ACC112 (cell line): ENCODE measurements at regions not wholly inside any gene's neighbourhood (a gene's known extent, or its start where the extent isn't known, plus 50 kb on each side); places are given as distances from the start of the nearest gene placed in this dataset.

Experiments used
- H2AFZ ChIP-seq: fragments of 200-600 bp; sonication (generic); one replicate; pipeline ENCODE4 v1.6.0; 2017; ENCODE audit warnings: antibody characterized with exemption, low read length; ENCODE audit not compliant: unreplicated experiment
- H3K27ac ChIP-seq: fragments of 200-600 bp; sonication (generic); 2 replicates; pipeline ENCODE4 v1.5.1; 2014; ENCODE audit warnings: low read depth, mild to moderate bottlenecking, antibody characterized with exemption, low read length, moderate library complexity
- H3K27me3 ChIP-seq: fragments of 200-600 bp; sonication (generic); 2 replicates; pipeline ENCODE4 v1.6.1; 2014; ENCODE audit warnings: mild to moderate bottlenecking, antibody characterized with exemption, low read length, moderate library complexity, mixed read lengths; ENCODE audit not compliant: insufficient read depth
- H3K36me3 ChIP-seq: fragments of 200-600 bp; sonication (generic); 2 replicates; pipeline ENCODE4 v1.6.1; 2016; ENCODE audit warnings: mild to moderate bottlenecking, antibody characterized with exemption, low read length, moderate library complexity, mixed read lengths; ENCODE audit not compliant: insufficient read depth
- H3K4me1 ChIP-seq: fragments of 200-600 bp; sonication (generic); one replicate; pipeline ENCODE4 v1.6.1; 2016; ENCODE audit warnings: low read length, mixed read lengths; ENCODE audit not compliant: insufficient read depth, unreplicated experiment, control insufficient read depth
- H3K4me3 ChIP-seq: fragments of 200-600 bp; sonication (generic); 2 replicates; pipeline ENCODE4 v1.5.1; 2014; ENCODE audit warnings: mild to moderate bottlenecking, low read depth, low read length
- H3K79me2 ChIP-seq: fragments of 200-600 bp; sonication (generic); one replicate; pipeline ENCODE4 v1.6.0; 2016; ENCODE audit warnings: low read length; ENCODE audit not compliant: control insufficient read depth, unreplicated experiment, insufficient read depth

GRCh38 chr15:25177955-25178801 lies 223.4 kb downstream of the SNRPN start:
- H3K36me3 ChIP-seq = no peaks in the 10 kb centered on the region
- H3K4me3 ChIP-seq = no peak overlapping the region
- no peaks in the 10 kb centered on the region for H3K27me3 ChIP-seq
- H3K79me2 ChIP-seq = no peaks in the 10 kb centered on the region
- H2AFZ ChIP-seq = no peak overlapping the region
- no peak overlapping the region for H3K27ac ChIP-seq
- no peaks in the 10 kb centered on the region for H3K4me1 ChIP-seq

- Histone ChIP-seq H3K27me3 (no peaks in the 10 kb centered on the region), H2AFZ (no peak overlapping the region), H3K4me3 (no peak overlapping the region), H3K36me3 (no peaks in the 10 kb centered on the region), H3K27ac (no peak overlapping the region), H3K4me1 (no peaks in the 10 kb centered on the region), H3K79me2 (no peaks in the 10 kb centered on the region)
These were observed 224.3 kb downstream of the SNRPN start for GRCh38 chr15:25178835-25179672.

- H3K4me3 ChIP-seq = no peak overlapping the region
- H3K27ac ChIP-seq = no peak overlapping the region
- no peaks in the 10 kb centered on the region for H3K79me2 ChIP-seq
- H3K4me1 ChIP-seq = no peaks in the 10 kb centered on the region
- no peaks in the 10 kb centered on the region for H3K27me3 ChIP-seq
- H2AFZ ChIP-seq = no peak overlapping the region
- no peaks in the 10 kb centered on the region for H3K36me3 ChIP-seq
These were observed 225.1 kb downstream of the SNRPN start for GRCh38 chr15:25179673-25180511.

GRCh38 chr15:25180606-25181292 lies 226.0 kb downstream of the SNRPN start:
- Histone ChIP-seq H3K4me1 (no peaks in the 10 kb centered on the region), H3K4me3 (no peak overlapping the region), H2AFZ (no peak overlapping the region), H3K27ac (no peak overlapping the region), H3K36me3 (no peaks in the 10 kb centered on the region), H3K27me3 (no peaks in the 10 kb centered on the region), H3K79me2 (no peaks in the 10 kb centered on the region)

- H3K27me3 ChIP-seq = no peaks in the 10 kb centered on the region
- H3K4me3 ChIP-seq = no peak overlapping the region
- no peaks in the 10 kb centered on the region for H3K36me3 ChIP-seq
- no peaks in the 10 kb centered on the region for H3K79me2 ChIP-seq
- no peaks in the 10 kb centered on the region for H3K4me1 ChIP-seq
- H3K27ac ChIP-seq = no peak overlapping the region
- no peak overlapping the region for H2AFZ ChIP-seq
These were observed 226.7 kb downstream of the SNRPN start for GRCh38 chr15:25181293-25182097.

- no peaks in the 10 kb centered on the region for H3K36me3 ChIP-seq
- no peak overlapping the region for H3K4me3 ChIP-seq
- H3K27ac ChIP-seq = no peak overlapping the region
- H2AFZ ChIP-seq = no peak overlapping the region
- H3K4me1 ChIP-seq = no peaks in the 10 kb centered on the region
- no peaks in the 10 kb centered on the region for H3K79me2 ChIP-seq
- H3K27me3 ChIP-seq = no peaks in the 10 kb centered on the region
These were observed 227.3 kb downstream of the SNRPN start for GRCh38 chr15:25182098-25182478.

GRCh38 chr15:25182736-25183445 lies 228.1 kb downstream of the SNRPN start:
- Histone ChIP-seq H3K27me3 (no peaks in the 10 kb centered on the region), H3K27ac (no peak overlapping the region), H2AFZ (no peak overlapping the region), H3K4me3 (no peak overlapping the region), H3K79me2 (no peaks in the 10 kb centered on the region), H3K36me3 (no peaks in the 10 kb centered on the region), H3K4me1 (no peaks in the 10 kb centered on the region)

GRCh38 chr15:25183581-25184251 lies 228.9 kb downstream of the SNRPN start:
- Histone ChIP-seq H3K79me2 (no peaks in the 10 kb centered on the region), H3K27ac (no peak overlapping the region), H3K36me3 (no peaks in the 10 kb centered on the region), H3K4me3 (no peak overlapping the region), H2AFZ (no peak overlapping the region), H3K4me1 (no peaks in the 10 kb centered on the region), H3K27me3 (no peaks in the 10 kb centered on the region)
